Stimulated activated CD4-positive, alpha-beta T cell treated with anti-CD3 and anti-CD28 coated beads, Interleukin-4, amount 100 ng/mL, for 24 hours (primary cell): ENCODE measurements at regions not wholly inside any gene's neighbourhood (a gene's known extent, or its start where the extent isn't known, plus 50 kb on each side); places are given as distances from the start of the nearest gene placed in this dataset.

Source experiments
- DNase-seq: peaks from one replicate; pipeline ENCODE4 v3.0.0-alpha.2; 2020

GRCh38 chr9:87824216-87824875, 58.3 kb upstream of the SPATA31E1 start:
- DNase-seq = no peak

DNA sequence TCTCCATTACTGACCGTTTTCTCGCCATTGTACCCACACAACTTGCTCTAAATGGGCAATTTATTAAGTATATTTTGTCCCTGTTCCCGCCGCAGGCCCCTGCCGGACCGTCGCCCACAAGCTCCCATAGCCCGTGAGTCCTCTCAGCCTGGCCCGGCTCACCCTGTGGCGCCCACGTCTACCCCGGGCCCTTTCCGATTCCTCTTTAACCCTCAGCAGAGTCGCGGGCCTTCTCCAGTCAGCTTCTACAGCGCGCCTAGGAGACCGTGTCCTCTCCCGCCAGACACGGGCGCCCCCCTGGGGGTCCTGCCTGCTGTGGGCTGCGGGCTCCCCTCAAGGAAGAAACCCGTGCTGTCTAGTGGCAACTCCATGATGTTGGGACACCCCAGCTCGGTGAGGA, 57.8 kb upstream of the SPATA31E1 start:
- no peak for DNase-seq

- DNase-seq = no peak
Measured at GRCh38 chr9:87826331-87826730, 56.3 kb upstream of the SPATA31E1 start.

GRCh38 chr9:87827341-87827740, 55.3 kb upstream of the SPATA31E1 start:
- DNase-seq = no peak

GRCh38 chr9:87829756-87830155, 52.9 kb upstream of the SPATA31E1 start:
- DNase-seq = no peak

GRCh38 chr9:87830446-87830845, 52.2 kb upstream of the SPATA31E1 start:
- no peak for DNase-seq

DNA sequence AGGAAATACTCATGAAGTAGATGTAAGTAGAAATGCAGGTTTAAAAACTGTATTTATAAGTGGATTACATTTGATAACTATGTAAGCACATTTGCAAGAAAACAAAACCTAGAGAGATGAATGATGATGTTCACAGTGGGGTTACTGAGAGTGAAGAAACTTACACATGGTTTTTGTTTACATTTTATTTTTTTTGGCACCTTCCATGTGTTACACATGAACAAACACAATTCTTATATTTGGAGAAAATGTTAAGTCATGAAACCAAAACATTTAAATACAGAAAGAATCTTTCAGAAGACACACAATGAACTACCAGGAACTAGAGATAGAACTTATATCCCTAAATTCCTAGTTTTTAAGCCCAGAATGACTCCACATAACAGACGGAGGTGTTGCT, 51.5 kb upstream of the SPATA31E1 start:
- no peak for DNase-seq
